Breast epithelium (tissue), 3 donors: ENCODE measurements at regions not wholly inside any gene's neighbourhood (a gene's known extent, or its start where the extent isn't known, plus 50 kb on each side); places are given as distances from the start of the nearest gene placed in this dataset.

Experiments used
- CTCF ChIP-seq, 3 donors: fragments of 450-650 bp; IDR thresholded peaks; one replicate each; pipeline ENCODE4 v1.5.1; 2016 to 2017; ENCODE audit warnings: antibody characterized with exemption in 3 of 3, mild to moderate bottlenecking in 3 of 3, moderate library complexity in 3 of 3
- POLR2AphosphoS5 ChIP-seq, 3 donors: sonication (generic); formaldehyde crosslinking; IDR thresholded peaks; one replicate each; pipeline ENCODE4 v1.6.1; 2017; ENCODE audit warnings: antibody characterized with exemption in 3 of 3

GRCh38 chr4:60013464-60014184 lies 1186.5 kb upstream of the ADGRL3 start:
- no peak for TF ChIP-seq CTCF (IDR thresholded peaks at IDR 0.05)
- no peak for TF ChIP-seq POLR2AphosphoS5 (IDR thresholded peaks at IDR 0.05)
